Astrocyte of the cerebellum (primary cell): ENCODE measurements at regions not wholly inside any gene's neighbourhood (a gene's known extent, or its start where the extent isn't known, plus 50 kb on each side); places are given as distances from the start of the nearest gene placed in this dataset.

Experiments
- DNase-seq: peaks from one replicate; pipeline ENCODE4 v3.0.0-alpha.2; 2011; ENCODE audit warnings: low read depth
- H3K4me3 ChIP-seq: 2 replicates; pipeline ENCODE4 v1.5.1; 2011; ENCODE audit warnings: mild to moderate bottlenecking, low read depth, low read length, moderate library complexity
- in situ Hi-C: cut with HindIII; loops from 2 replicates; pipeline ENCODE4 v1.10.0; 2017; ENCODE audit warnings: low sequenced_read_pairs
- TF ChIP-seq, protein P1 (sequence below): IDR thresholded peaks from 2 replicates; pipeline ENCODE4 v1.5.1; 2012; ENCODE audit warnings: low read length, low read depth, moderate library complexity, mild to moderate bottlenecking; ENCODE audit errors: missing control alignments

DNA sequence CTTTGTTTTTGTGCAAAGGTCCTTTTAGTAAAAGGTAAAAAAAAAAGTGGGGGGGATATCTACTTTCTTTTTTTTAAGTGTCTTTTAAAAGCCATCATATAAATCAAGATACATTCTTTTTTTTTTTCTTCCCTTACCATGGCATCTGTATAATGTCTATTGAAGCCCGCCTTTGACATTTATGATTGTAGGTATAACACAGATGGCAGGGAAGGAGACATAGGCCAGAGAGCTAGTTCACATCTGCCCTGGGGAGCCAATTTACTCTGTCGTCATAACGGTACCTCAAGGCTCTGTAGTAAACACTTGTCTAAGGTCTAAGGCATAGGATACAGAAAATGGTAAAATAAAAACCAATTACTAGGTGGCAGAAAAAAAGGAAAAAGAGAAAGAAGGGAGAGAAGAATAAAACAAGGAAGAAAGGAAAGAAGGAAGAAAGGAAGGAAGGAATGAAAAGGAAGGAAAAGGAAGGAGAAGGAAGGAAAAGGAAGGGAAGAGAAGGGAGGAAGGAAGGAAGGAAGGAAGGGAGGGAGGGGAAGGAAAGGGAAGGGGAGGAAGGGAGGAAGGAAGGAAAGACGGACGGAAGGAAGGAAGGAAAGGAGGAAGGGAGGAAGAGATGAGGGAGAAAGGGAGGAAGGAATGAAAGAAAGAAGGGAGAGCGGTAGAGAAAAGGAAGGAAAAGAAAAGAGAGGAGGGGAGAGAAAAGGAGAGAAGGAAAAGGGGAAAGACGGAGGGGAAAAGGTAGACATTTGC is 343.5 kb downstream of the RBM43 start:
- TF ChIP-seq, protein P1, sequence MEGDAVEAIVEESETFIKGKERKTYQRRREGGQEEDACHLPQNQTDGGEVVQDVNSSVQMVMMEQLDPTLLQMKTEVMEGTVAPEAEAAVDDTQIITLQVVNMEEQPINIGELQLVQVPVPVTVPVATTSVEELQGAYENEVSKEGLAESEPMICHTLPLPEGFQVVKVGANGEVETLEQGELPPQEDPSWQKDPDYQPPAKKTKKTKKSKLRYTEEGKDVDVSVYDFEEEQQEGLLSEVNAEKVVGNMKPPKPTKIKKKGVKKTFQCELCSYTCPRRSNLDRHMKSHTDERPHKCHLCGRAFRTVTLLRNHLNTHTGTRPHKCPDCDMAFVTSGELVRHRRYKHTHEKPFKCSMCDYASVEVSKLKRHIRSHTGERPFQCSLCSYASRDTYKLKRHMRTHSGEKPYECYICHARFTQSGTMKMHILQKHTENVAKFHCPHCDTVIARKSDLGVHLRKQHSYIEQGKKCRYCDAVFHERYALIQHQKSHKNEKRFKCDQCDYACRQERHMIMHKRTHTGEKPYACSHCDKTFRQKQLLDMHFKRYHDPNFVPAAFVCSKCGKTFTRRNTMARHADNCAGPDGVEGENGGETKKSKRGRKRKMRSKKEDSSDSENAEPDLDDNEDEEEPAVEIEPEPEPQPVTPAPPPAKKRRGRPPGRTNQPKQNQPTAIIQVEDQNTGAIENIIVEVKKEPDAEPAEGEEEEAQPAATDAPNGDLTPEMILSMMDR = no peak
- DNase-seq = no peak
- no peak overlapping the region for H3K4me3 ChIP-seq
- in situ Hi-C loops = no loop called here

DNA sequence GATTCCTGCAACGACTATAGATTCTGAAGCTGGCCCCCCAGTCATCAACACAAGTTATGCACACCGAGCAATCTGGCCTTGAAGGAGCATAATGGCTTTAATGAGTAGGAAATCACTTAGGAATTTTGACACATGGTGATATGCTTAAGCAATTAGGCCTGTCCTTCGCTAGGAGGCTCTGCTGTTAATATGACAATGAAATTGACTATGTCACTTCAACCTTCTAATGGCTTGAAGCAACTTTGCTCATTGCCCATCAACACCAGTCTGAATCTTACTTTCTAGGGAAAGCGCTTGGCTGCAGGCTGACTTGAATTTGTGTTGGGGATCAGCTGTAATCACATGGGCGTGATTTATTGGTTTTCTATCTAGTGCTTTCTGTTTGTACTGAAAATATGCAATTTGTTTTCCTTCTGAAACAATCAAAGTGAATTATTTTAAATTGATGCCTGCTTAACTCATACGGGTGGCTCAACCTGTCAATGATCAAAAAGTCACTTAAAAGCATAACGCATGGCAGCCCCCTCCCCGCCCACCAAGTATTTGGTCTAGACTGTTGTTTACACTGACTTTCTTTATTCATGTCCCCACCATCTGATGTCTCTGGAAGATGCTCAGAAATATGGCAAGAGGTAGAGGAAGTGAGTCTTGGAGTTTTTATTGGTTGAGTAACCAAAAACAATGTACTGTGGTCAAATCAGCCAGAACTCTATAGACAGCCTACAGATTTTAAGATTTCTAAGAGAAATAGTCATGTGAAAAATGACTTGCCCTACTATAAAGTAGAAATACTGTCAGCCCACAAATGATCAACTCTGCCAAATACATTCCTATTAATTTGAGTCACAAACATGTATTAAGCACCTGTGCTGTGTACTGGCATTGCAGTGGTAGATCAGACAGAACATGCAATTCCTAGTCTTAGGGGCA is 344.9 kb downstream of the RBM43 start:
- peak; percentile 22 for DNase-seq
- TF ChIP-seq, protein P1 = no peak
- in situ Hi-C loops = no loop called here
- H3K4me3 ChIP-seq = no peak overlapping the region

DNA sequence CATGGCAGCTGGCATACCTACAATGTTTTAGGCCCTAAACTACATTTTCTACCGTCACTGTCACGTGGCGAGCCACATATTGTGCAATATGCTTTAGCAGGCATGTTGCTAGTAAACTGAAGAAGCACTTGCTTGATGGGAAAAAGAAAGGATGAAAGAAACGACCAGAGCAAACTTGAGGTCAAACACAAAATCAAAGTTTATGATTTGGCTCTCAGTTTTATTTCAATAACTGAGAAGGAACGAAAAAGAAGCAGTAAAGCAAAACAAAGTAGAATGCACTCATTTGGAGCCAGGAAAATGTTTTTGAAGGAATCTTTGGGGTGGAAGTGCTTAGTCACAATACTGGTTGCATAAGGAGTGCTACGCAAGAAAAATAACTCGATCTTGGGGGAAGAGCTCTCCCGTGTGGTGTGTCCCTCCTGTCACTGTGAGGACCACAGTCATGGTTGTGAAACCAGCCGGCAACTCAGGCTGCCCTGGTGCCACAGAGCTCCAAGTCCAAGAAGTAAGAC is 349.8 kb downstream of the RBM43 start:
- in situ Hi-C loops = no loop called here
- TF ChIP-seq, protein P1 = no peak
- no peak for DNase-seq
- H3K4me3 ChIP-seq = no peak overlapping the region

DNA sequence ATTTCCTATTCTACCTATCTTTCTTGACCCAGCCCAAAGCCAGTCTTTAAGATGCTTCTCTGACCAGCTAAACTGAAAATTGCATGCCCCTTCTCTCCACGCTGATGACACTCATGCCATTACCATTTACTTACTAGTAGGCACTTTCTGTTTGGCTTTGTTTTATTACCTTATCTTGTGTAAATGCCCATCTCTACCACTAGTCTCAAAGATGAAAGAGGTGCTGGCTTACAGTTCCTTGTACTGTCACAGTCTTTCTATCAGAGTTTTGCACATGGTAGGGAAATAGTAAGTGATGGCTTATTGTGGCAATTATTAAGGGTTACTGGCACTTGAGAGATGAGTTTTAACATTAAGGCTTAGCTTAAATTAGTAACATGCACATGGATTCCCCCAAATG is 352.1 kb downstream of the RBM43 start:
- TF ChIP-seq, protein P1 = no peak
- no peak overlapping the region for H3K4me3 ChIP-seq
- DNase-seq = no peak
- in situ Hi-C loops = no loop called here

DNA sequence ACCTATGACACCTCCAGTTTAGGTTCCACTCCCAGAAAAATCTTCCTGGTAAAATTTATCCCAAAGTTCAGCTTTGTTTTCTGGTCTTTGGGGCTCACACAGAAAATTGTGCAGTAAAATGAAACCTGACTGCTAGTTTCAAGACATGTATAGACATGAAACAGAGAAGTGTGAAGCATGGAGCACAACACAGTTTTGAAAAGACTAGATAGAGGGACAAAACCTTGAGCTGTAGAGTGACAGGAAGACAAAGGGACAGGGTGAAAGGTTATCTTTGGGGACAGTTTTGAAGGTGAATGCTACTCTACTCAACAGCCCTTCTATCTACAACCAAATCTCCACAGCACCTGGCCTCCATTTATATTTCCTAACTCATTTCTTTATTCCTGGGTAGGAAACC is 352.6 kb downstream of the RBM43 start:
- H3K4me3 ChIP-seq = no peak overlapping the region
- in situ Hi-C loops = no loop called here
- DNase-seq = no peak
- TF ChIP-seq, protein P1 = no peak

DNA sequence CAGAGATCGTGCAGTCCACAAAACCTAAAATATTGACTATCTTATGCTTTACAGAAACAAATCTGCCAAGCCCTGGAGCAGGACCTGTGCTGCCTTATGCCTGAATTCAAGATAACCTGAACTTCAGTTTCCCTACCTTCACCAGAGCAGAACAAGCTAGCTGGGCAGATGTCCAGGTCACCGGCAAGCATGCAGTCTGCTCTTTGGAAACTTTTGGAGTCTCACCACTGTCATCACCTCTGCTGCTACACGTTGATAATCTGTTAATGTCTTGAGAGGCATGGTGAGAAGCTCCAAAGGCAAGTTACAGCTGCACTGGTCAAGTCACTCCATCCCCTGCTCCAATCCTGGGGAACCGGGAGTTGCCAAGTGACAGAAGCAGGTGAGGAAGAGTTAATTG is 354.2 kb downstream of the RBM43 start:
- TF ChIP-seq, protein P1 = no peak
- DNase-seq = no peak
- in situ Hi-C loops = no loop called here
- no peak overlapping the region for H3K4me3 ChIP-seq
